Neural cell (in vitro differentiated cells): ENCODE measurements at regions not wholly inside any gene's neighbourhood (a gene's known extent, or its start where the extent isn't known, plus 50 kb on each side); places are given as distances from the start of the nearest gene placed in this dataset.

ENCODE experiments used
- H2AFZ ChIP-seq: fragments of 200-600, 300-800 bp; sonication (generic), shearing (Covaris generic); 2 replicates; pipeline ENCODE4 v1.6.0; 2014; ENCODE audit warnings: low read depth, mild to moderate bottlenecking, antibody characterized with exemption, low read length, moderate library complexity
- H3F3A ChIP-seq: fragments of 200-600 bp; shearing (Covaris generic); 2 replicates; pipeline ENCODE4 v1.6.1; 2016; ENCODE audit warnings: mild to moderate bottlenecking, moderate library complexity, mixed read lengths, antibody characterized with exemption, low read length; ENCODE audit not compliant: insufficient read depth, poor library complexity, severe bottlenecking
- H3K27ac ChIP-seq: fragments of 200-600, 300-800 bp; sonication (generic), shearing (Covaris generic); 2 replicates; pipeline ENCODE4 v1.5.1; 2014; ENCODE audit warnings: mild to moderate bottlenecking, low read length, moderate library complexity
- H3K27me3 ChIP-seq: fragments of 300-800, 200-600 bp; sonication (generic), shearing (Covaris generic); 2 replicates; pipeline ENCODE4 v1.6.0; 2014; ENCODE audit warnings: mild to moderate bottlenecking, low read depth, low read length, moderate library complexity; ENCODE audit not compliant: insufficient read depth
- H3K36me3 ChIP-seq: fragments of 300-800, 200-600 bp; sonication (generic), shearing (Covaris generic); 2 replicates; pipeline ENCODE4 v1.5.1; 2014; ENCODE audit warnings: mild to moderate bottlenecking, antibody characterized with exemption, low read length, moderate library complexity; ENCODE audit not compliant: insufficient read depth
- H3K4me2 ChIP-seq: fragments of 300-800, 200-600 bp; sonication (generic), shearing (Covaris generic); 2 replicates; pipeline ENCODE4 v1.6.0; 2014; ENCODE audit warnings: mild to moderate bottlenecking, low read length
- H3K4me3 ChIP-seq: fragments of 300-800, 200-600 bp; sonication (generic), shearing (Covaris generic); 2 replicates; pipeline ENCODE4 v1.5.1; 2014; ENCODE audit warnings: mild to moderate bottlenecking, low read length, moderate library complexity
- H3K79me2 ChIP-seq: fragments of 200-600 bp; shearing (Covaris generic); replicated peaks from 2 replicates; pipeline ENCODE4 v1.6.0; 2014; ENCODE audit warnings: mild to moderate bottlenecking, low read length, moderate library complexity; ENCODE audit not compliant: insufficient read depth
- H3K9ac ChIP-seq: fragments of 300-800, 200-600 bp; sonication (generic), shearing (Covaris generic); 2 replicates; pipeline ENCODE4 v1.6.1; 2016; ENCODE audit warnings: mild to moderate bottlenecking, low read length, mixed read lengths
- H3K9me2 ChIP-seq: fragments of 200-600 bp; shearing (Covaris generic); 2 replicates; pipeline ENCODE4 v1.6.1; 2016; ENCODE audit warnings: mild to moderate bottlenecking, low read length, mixed read lengths; ENCODE audit not compliant: insufficient read depth
- H3K9me3 ChIP-seq: fragments of 200-600, 300-800 bp; sonication (generic), shearing (Covaris generic); 2 replicates; pipeline ENCODE4 v1.6.1; 2016; ENCODE audit warnings: mild to moderate bottlenecking, mixed run types, low read length, moderate library complexity, mixed read lengths
- H4K20me1 ChIP-seq: fragments of 200-600 bp; shearing (Covaris generic); 2 replicates; pipeline ENCODE4 v1.6.1; 2016; ENCODE audit warnings: mild to moderate bottlenecking, mixed run types; ENCODE audit not compliant: insufficient read depth
- EP300 ChIP-seq: fragments of 450-650 bp; conservative IDR thresholded peaks from 2 replicates; pipeline ENCODE4 v1.6.1; 2014; ENCODE audit warnings: antibody characterized with exemption, mild to moderate bottlenecking, moderate library complexity; ENCODE audit not compliant: poor library complexity, severe bottlenecking
- EZH2 ChIP-seq: fragments of 200-600, 300-800 bp; shearing (Covaris generic), sonication (generic); IDR thresholded peaks from 2 replicates; pipeline ENCODE4 v1.6.1; 2014; ENCODE audit warnings: antibody characterized with exemption, low read length, borderline replicate concordance, mild to moderate bottlenecking; ENCODE audit not compliant: insufficient read depth, poor library complexity, severe bottlenecking
- MXI1 ChIP-seq: fragments of 450-650 bp; conservative IDR thresholded peaks from 2 replicates; pipeline ENCODE4 v1.6.1; 2014; ENCODE audit warnings: antibody characterized with exemption, mild to moderate bottlenecking; ENCODE audit not compliant: poor library complexity, severe bottlenecking
- RAD21 ChIP-seq: fragments of 450-650 bp; conservative IDR thresholded peaks from 2 replicates; pipeline ENCODE4 v1.6.1; 2014; ENCODE audit warnings: antibody characterized with exemption, mild to moderate bottlenecking, moderate library complexity
- SMC3 ChIP-seq: fragments of 450-650 bp; conservative IDR thresholded peaks from 2 replicates; pipeline ENCODE4 v1.6.1; 2014; ENCODE audit warnings: antibody characterized with exemption, mild to moderate bottlenecking, moderate library complexity; ENCODE audit not compliant: poor library complexity
- TAF1 ChIP-seq: IDR thresholded peaks from 2 replicates; pipeline ENCODE4 v1.6.1; 2012; ENCODE audit warnings: low read depth
- TF ChIP-seq, protein P1 (sequence below): IDR thresholded peaks from 2 replicates; pipeline ENCODE4 v1.6.1; 2012; ENCODE audit warnings: borderline replicate concordance
- TF ChIP-seq, protein P2 (sequence below): fragments of 450-650 bp; IDR thresholded peaks from 2 replicates; pipeline ENCODE4 v1.5.1; 2014; ENCODE audit warnings: antibody characterized with exemption, mild to moderate bottlenecking, moderate library complexity; ENCODE audit not compliant: poor library complexity, severe bottlenecking

DNA sequence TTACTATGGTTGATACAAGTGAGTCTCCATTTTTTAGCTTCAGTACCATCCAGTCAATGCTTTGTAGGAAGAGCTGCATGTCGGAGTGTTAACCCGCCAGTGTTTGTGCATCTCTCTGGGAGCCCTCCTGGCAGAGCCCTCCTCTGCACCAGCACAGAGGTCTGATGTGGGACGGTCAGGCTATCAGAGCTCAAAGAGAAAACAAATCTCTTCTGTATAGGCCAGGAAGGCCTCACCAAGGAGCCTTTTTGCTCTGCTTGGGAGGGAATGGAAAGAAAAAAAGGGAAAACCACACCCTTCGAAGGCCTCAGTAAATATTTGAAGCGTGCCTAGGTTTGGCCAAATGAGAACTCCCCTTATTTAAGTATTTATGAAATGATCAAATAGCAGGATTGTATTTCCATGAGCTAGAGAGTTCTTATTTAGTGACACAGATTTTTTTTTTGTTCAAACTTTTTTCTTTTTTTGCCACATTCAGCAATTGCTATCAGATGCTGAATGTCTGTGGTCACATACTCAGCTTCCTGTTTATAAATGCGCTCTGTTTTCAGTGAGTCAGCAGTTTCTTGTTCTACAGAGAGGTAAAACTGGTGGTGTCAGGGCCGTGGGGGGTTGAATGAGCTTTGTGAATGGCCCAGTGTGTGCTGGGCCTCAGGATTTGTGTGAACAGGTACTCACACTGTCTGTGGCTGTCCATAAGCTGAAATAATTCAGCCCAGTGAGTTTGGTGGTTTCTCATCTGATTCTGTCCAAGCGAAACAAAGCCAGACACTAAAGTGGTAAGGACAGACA, 226.6 kb downstream of the SNX18 start:
- H3K36me3 ChIP-seq, result no peaks in the 10 kb centered on the region
- no peaks in the 10 kb centered on the region for H4K20me1 ChIP-seq
- TF ChIP-seq, protein P1, sequence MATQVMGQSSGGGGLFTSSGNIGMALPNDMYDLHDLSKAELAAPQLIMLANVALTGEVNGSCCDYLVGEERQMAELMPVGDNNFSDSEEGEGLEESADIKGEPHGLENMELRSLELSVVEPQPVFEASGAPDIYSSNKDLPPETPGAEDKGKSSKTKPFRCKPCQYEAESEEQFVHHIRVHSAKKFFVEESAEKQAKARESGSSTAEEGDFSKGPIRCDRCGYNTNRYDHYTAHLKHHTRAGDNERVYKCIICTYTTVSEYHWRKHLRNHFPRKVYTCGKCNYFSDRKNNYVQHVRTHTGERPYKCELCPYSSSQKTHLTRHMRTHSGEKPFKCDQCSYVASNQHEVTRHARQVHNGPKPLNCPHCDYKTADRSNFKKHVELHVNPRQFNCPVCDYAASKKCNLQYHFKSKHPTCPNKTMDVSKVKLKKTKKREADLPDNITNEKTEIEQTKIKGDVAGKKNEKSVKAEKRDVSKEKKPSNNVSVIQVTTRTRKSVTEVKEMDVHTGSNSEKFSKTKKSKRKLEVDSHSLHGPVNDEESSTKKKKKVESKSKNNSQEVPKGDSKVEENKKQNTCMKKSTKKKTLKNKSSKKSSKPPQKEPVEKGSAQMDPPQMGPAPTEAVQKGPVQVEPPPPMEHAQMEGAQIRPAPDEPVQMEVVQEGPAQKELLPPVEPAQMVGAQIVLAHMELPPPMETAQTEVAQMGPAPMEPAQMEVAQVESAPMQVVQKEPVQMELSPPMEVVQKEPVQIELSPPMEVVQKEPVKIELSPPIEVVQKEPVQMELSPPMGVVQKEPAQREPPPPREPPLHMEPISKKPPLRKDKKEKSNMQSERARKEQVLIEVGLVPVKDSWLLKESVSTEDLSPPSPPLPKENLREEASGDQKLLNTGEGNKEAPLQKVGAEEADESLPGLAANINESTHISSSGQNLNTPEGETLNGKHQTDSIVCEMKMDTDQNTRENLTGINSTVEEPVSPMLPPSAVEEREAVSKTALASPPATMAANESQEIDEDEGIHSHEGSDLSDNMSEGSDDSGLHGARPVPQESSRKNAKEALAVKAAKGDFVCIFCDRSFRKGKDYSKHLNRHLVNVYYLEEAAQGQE, result no peak
- no peak for TF ChIP-seq MXI1
- TF ChIP-seq EZH2, result no peak
- TF ChIP-seq, protein P2, sequence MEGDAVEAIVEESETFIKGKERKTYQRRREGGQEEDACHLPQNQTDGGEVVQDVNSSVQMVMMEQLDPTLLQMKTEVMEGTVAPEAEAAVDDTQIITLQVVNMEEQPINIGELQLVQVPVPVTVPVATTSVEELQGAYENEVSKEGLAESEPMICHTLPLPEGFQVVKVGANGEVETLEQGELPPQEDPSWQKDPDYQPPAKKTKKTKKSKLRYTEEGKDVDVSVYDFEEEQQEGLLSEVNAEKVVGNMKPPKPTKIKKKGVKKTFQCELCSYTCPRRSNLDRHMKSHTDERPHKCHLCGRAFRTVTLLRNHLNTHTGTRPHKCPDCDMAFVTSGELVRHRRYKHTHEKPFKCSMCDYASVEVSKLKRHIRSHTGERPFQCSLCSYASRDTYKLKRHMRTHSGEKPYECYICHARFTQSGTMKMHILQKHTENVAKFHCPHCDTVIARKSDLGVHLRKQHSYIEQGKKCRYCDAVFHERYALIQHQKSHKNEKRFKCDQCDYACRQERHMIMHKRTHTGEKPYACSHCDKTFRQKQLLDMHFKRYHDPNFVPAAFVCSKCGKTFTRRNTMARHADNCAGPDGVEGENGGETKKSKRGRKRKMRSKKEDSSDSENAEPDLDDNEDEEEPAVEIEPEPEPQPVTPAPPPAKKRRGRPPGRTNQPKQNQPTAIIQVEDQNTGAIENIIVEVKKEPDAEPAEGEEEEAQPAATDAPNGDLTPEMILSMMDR, result no peak
- TF ChIP-seq RAD21, result no peak
- TF ChIP-seq SMC3, result no peak
- TF ChIP-seq TAF1, result no peak
- H3K79me2 ChIP-seq, result no peaks in the 10 kb centered on the region
- H3K9me2 ChIP-seq, result no peaks in the 10 kb centered on the region
- no peak overlapping the region for H2AFZ ChIP-seq
- no peaks in the 10 kb centered on the region for H3K27me3 ChIP-seq
- no peak overlapping the region for H3K9ac ChIP-seq
- no peaks in the 10 kb centered on the region for H3F3A ChIP-seq
- H3K4me3 ChIP-seq, result no peak overlapping the region
- H3K27ac ChIP-seq, result no peak overlapping the region
- H3K4me2 ChIP-seq, result no peak overlapping the region
- no peaks in the 10 kb centered on the region for H3K9me3 ChIP-seq

DNA sequence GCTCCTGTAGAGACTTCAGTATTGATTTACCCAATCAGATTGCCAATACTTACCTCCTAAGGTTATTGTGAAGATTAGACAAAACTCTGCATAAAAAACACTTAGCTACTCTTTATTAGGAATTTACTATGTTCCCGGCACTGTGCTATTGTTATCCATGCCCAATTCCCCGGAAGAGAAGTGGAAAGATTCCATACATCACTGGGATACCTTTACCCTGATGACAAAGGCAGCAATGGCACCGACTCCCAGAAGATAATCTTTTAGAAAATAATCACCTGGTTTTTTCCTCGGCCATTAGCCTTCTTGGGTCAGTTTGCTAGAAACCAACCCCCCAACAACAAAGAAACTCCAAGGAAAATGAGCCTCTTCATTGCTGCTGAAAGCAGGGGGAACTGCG, 226.0 kb downstream of the SNX18 start:
- no peaks in the 10 kb centered on the region for H3K9me3 ChIP-seq
- TF ChIP-seq EP300 (no peak), SMC3 (no peak)
- no peaks in the 10 kb centered on the region for H3K27me3 ChIP-seq
- H3K27ac ChIP-seq, result no peak overlapping the region
- no peaks in the 10 kb centered on the region for H3K9me2 ChIP-seq
- H4K20me1 ChIP-seq, result no peaks in the 10 kb centered on the region
- H2AFZ ChIP-seq, result no peak overlapping the region
- no peaks in the 10 kb centered on the region for H3F3A ChIP-seq
- no peaks in the 10 kb centered on the region for H3K36me3 ChIP-seq
- H3K79me2 ChIP-seq, result no peaks in the 10 kb centered on the region
- H3K4me2 ChIP-seq, result no peak overlapping the region
- no peak overlapping the region for H3K4me3 ChIP-seq
- no peak overlapping the region for H3K9ac ChIP-seq
